ENCODE measurements at regions not wholly inside any gene's neighbourhood (a gene's known extent, or its start where the extent isn't known, plus 50 kb on each side); places are given as distances from the start of the nearest gene placed in this dataset.

DNA sequence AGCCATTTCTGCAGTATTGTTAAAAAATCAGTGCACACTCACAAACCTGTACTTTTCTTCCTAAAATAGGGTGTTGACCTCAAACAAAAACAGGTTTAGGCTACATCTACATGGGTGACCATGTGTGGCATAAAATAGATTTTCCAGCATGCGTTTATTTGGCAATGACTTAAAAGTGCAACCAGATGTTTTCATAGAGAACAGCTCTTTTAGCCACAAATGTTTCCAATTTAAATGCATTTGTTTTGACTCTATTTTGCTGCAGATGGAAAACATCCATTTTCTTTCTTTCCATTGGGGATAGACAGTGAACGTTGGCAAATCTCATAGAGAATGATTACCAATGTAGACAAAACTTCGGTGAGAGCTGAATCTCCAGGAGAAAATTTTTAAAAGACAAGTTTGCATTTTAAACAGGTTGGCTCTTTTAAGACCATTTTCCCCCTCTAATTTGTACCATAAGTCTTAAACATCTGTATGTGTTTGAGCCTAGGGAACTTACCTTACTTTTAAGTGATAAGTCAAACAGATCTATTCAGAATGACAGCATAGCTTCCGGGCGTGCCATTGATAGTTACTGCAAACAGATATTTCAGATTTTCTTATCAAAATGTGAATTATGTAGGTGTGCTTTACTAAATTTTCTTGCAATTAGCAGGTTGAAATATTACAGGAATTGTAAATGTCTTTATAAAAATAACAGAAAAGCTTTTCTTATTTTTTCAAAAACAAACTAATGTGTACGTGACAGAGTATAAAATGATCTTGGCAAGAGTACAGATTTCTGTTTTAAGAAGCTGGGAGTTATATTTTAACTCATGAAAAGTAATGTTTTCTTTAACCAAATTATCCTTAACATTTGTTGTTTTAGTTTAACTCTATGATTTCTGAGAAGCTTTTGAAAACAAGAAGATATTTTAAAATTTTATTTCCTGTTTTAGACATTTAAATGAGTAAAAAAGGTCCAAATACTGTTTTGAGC is 144.9 kb downstream of the HGF start:
- intact Hi-C loops (cut with DNase I, micrococcal nuclease), result no loop called here

DNA sequence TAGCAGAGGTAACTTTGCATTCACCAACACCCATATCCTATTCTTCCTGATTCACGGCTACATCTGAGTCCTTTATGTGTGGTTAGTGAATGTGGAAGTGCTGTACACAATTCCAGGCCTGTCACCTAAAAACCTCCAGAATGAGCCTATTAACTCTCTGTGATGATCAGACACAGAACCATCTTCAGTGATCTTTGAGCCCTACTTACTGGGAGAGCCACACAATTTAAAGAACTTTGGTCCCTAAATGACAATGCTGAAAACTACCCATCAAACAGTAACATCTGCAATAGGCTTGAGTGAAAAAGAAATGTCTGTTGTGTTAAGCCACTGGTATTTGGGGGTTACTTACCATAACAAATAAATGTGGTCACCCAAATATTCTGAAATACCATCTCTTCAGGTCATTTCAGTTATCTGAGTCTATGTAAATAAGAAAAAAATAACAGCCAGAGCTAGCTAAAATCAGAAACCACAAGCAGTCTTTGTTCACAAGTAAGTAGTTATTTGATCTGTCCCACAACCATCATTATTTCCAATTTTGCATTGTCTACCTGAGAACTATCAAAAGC is 145.7 kb downstream of the HGF start:
- TF ChIP-seq, protein P1, sequence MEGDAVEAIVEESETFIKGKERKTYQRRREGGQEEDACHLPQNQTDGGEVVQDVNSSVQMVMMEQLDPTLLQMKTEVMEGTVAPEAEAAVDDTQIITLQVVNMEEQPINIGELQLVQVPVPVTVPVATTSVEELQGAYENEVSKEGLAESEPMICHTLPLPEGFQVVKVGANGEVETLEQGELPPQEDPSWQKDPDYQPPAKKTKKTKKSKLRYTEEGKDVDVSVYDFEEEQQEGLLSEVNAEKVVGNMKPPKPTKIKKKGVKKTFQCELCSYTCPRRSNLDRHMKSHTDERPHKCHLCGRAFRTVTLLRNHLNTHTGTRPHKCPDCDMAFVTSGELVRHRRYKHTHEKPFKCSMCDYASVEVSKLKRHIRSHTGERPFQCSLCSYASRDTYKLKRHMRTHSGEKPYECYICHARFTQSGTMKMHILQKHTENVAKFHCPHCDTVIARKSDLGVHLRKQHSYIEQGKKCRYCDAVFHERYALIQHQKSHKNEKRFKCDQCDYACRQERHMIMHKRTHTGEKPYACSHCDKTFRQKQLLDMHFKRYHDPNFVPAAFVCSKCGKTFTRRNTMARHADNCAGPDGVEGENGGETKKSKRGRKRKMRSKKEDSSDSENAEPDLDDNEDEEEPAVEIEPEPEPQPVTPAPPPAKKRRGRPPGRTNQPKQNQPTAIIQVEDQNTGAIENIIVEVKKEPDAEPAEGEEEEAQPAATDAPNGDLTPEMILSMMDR (IDR thresholded peaks at IDR 0.05), result no peak
- ATAC-seq (no peak), DNase-seq (no peak)
- Histone ChIP-seq H3K4me1 (ENCODE audit: low read depth) (no peaks in the 10 kb centered on the region), H3K9me3 (no peaks in the 10 kb centered on the region), H3K4me3 (no peak overlapping the region), H3K36me3 (ENCODE audit: low read depth) (no peaks in the 10 kb centered on the region)
- intact Hi-C loops (cut with DNase I, micrococcal nuclease), result no loop called here

More for the DNA sequence above, 144.9 kb downstream of the HGF start:
- TF ChIP-seq, protein P1 (IDR thresholded peaks at IDR 0.05), result no peak
- Histone ChIP-seq H3K4me3 (no peak overlapping the region), H3K9me3 (no peaks in the 10 kb centered on the region), H3K4me1 (ENCODE audit: low read depth) (no peaks in the 10 kb centered on the region), H3K36me3 (ENCODE audit: low read depth) (no peaks in the 10 kb centered on the region)
- DNase-seq, result no peak
- ATAC-seq, result no peak

DNA sequence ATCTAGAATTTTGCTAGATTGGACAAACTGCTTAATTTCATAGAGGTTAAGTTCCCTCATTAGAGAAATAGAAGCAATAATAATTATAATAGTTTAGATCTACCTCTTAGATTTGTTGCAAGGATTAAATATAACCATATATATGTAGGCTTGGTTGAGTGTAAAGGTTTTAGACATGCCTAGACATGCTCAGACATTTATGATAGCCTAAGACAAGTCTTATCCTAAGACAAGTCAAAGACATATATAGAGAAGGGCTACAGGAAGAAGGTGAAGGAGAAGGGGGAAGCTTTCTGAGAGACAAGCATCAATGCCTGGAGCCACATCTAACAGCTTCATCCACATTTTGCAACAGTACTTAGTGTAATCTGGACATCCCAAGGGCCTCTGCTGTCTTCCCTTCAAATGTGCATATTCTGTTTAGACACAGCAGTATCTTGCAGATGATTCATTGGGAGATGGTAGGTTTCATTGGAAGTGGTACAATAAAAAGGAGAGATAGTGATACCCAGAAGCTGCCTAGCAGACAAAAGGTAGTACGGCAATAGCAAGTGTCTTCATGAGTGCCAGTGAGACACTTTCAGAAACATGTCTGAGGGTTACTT is 146.5 kb downstream of the HGF start:
- intact Hi-C loops (cut with DNase I, micrococcal nuclease), result no loop called here

DNA sequence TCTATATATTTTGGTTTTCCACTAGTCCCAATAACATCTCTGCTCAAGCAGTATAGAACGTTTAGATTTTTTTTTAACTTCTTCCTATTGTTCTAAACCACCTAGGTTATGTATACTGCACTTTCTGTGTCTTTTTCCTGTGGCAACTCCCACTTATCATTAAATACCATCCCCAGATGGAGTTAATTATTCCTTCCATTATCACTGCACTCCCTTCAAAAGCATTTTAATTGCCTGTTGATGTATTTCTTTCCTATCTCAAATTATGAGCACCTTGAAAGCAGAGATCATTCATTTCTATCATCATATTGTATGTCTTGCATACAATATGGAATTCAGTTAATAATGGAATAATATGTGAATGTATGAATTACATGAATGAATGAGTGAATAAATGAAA is 148.0 kb downstream of the HGF start:
- Histone ChIP-seq H3K4me3 (no peak overlapping the region), H3K9me3 (no peaks in the 10 kb centered on the region), H3K4me1 (ENCODE audit: low read depth) (no peaks in the 10 kb centered on the region), H3K36me3 (ENCODE audit: low read depth) (no peaks in the 10 kb centered on the region)
- TF ChIP-seq, protein P1 (IDR thresholded peaks at IDR 0.05), result no peak
- ATAC-seq (no peak), DNase-seq (no peak)
- intact Hi-C loops (cut with DNase I, micrococcal nuclease), result no loop called here

More for the DNA sequence above, 146.5 kb downstream of the HGF start:
- no peaks in the 10 kb centered on the region for H3K9me3 ChIP-seq
- no peaks in the 10 kb centered on the region for H3K36me3 ChIP-seq (ENCODE audit: low read depth)
- no peak overlapping the region for H3K4me3 ChIP-seq
- DNase-seq (no peak), ATAC-seq (no peak)
- TF ChIP-seq, protein P1 (IDR thresholded peaks at IDR 0.05), result no peak
- H3K4me1 ChIP-seq (ENCODE audit: low read depth), result no peaks in the 10 kb centered on the region

DNA sequence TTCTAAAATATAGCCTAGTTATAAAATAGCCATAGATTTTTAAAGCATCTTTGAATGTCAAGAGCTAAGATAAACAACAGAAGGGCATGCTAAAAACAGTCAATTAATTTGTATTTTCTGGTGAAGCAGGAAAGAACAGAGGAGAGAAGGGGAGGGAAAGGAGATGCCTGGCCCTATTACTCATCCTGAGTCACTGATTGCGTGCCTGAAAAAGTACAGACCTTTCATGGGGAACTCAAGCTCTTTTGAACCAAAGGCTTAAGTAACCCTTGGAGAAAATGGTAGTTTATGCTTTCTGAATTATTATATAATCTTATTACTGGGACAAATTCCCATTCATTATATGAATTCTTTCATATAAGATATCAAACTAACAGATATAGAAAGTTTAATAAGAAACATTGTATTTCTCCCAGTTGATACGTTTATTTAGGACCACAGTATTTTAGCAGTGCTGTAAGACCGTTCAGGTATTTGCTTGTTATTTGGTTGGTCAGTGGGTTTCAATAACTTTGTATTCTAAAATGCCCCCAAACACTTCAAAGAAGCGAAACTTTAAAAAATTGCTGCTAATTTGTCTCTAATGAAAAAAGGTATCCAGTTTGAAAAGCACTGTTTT is 151.3 kb downstream of the HGF start:
- H3K36me3 ChIP-seq (ENCODE audit: low read depth), result no peaks in the 10 kb centered on the region
- DNase-seq (no peak), ATAC-seq (no peak)
- intact Hi-C loops (cut with DNase I, micrococcal nuclease), result no loop called here
- H3K4me3 ChIP-seq, result no peak overlapping the region
- TF ChIP-seq, protein P1 (IDR thresholded peaks at IDR 0.05), result no peak
- no peaks in the 10 kb centered on the region for H3K4me1 ChIP-seq (ENCODE audit: low read depth)
- H3K9me3 ChIP-seq, result no peaks in the 10 kb centered on the region
